NT2/D1 (cell line): ENCODE measurements at regions not wholly inside any gene's neighbourhood (a gene's known extent, or its start where the extent isn't known, plus 50 kb on each side); places are given as distances from the start of the nearest gene placed in this dataset.

Source experiments
- DNase-seq: peaks from one replicate; pipeline ENCODE4 v3.0.0-alpha.2; 2011; ENCODE audit warnings: low read depth, low spot score
- H3K27me3 ChIP-seq: 2 replicates; pipeline ENCODE4 v1.6.0; 2011; ENCODE audit warnings: mild to moderate bottlenecking; ENCODE audit not compliant: insufficient read length, insufficient read depth
- H3K36me3 ChIP-seq: 2 replicates; pipeline ENCODE4 v1.6.1; 2011; ENCODE audit warnings: mild to moderate bottlenecking, low read length, mixed read lengths; ENCODE audit not compliant: insufficient read depth, insufficient read length
- H3K4me1 ChIP-seq: 2 replicates; pipeline ENCODE4 v1.5.1; 2011; ENCODE audit not compliant: insufficient read depth, insufficient read length
- H3K4me3 ChIP-seq: 2 replicates; pipeline ENCODE4 v1.5.1; 2011; ENCODE audit warnings: low read depth; ENCODE audit not compliant: insufficient read length
- H3K9ac ChIP-seq: 2 replicates; pipeline ENCODE4 v1.6.0; 2011; ENCODE audit warnings: low read depth; ENCODE audit not compliant: insufficient read length
- H3K9me3 ChIP-seq: 2 replicates; pipeline ENCODE4 v1.5.1; 2011; ENCODE audit warnings: mild to moderate bottlenecking, low read length; ENCODE audit not compliant: insufficient read depth
- SUZ12 ChIP-seq: IDR thresholded peaks from 2 replicates; pipeline ENCODE4 v1.6.1; 2011; ENCODE audit not compliant: insufficient read length, insufficient read depth; ENCODE audit errors: extremely low read depth
- YY1 ChIP-seq: IDR thresholded peaks from 2 replicates; pipeline ENCODE4 v1.6.1; 2011; ENCODE audit not compliant: insufficient read length, insufficient read depth
- ZNF274 ChIP-seq: IDR thresholded peaks from 2 replicates; pipeline ENCODE4 v1.6.1; 2011; ENCODE audit warnings: mild to moderate bottlenecking, low read depth, low read length

GRCh38 chr3:34020726-34021680, 222.6 kb downstream of the PDCD6IP start:
- TF ChIP-seq ZNF274 (no peak), SUZ12 (no peak), YY1 (no peak)
- Histone ChIP-seq H3K36me3 (no peaks in the 10 kb centered on the region), H3K4me3 (no peak overlapping the region), H3K4me1 (no peaks in the 10 kb centered on the region), H3K9ac (no peak overlapping the region), H3K27me3 (no peaks in the 10 kb centered on the region), H3K9me3 (no peaks in the 10 kb centered on the region)
- DNase-seq: no peak

GRCh38 chr3:34022147-34022546, 223.7 kb downstream of the PDCD6IP start:
- H3K9me3 ChIP-seq: no peaks in the 10 kb centered on the region
- H3K4me1 ChIP-seq: no peaks in the 10 kb centered on the region
- H3K9ac ChIP-seq: no peak overlapping the region
- TF ChIP-seq YY1 (no peak), ZNF274 (no peak), SUZ12 (no peak)
- DNase-seq: no peak
- no peaks in the 10 kb centered on the region for H3K36me3 ChIP-seq
- no peaks in the 10 kb centered on the region for H3K27me3 ChIP-seq
- H3K4me3 ChIP-seq: no peak overlapping the region

DNA sequence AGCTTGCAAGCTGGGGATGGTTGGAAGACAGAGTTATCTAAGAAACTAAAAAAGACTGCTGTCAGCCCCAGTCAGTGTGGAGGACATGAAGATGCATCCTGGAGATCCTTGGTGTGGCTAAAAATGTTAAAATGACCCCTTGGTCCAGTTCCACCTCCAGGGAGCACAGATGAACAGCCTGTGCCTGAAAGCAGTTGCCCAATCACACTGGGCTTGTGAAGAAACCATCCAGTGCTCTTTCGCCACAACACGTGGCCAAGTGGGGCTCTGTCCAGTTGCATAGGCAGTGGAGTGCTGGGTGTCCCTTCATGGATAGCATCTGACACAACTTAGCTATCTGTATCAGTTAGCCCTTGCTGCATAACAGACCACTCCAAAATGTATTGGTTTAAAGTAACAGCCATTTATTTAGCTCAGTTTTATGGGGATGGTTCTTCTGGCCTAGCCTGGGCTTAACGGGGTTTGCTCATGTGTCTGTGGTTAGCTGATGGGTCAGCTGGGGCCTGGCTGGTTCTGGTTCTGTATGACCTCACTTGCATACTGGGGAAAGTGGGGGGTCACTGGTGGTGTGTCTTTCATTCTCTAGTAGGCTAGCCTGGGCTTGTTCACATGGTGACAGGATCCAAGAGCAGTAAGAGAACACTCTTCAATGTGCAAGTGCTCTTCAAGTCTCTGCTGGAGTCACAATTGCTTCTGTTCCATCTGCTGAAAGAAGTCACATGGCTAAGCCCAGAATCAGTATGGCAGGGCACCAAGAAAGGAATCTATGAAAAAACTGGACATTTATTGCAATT, 226.2 kb downstream of the PDCD6IP start:
- Histone ChIP-seq H3K36me3 (no peaks in the 10 kb centered on the region), H3K4me1 (no peaks in the 10 kb centered on the region), H3K9me3 (no peaks in the 10 kb centered on the region), H3K9ac (no peak overlapping the region), H3K4me3 (no peak overlapping the region), H3K27me3 (no peaks in the 10 kb centered on the region)
- TF ChIP-seq YY1 (no peak), SUZ12 (no peak), ZNF274 (no peak)
- DNase-seq: no peak

DNA sequence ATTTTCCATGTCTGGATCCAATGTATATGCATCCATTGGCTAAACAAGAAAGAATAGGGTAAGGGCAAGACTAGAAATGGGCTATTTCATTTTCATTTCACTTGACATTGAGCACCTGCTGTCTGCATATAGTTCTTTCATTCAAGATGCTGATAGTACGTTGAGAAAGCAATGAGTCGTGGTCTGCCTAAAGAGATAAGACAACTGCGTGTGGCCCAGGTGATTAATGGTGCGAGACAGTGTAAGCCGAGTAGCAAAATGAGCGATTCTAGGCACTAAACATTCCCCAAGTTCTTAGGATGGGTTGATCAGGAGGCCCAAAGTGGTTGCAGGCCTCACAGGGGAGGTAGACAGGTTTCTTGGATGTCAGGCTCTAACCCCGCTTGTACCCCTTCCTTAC, 235.4 kb downstream of the PDCD6IP start:
- Histone ChIP-seq H3K4me3 (no peak overlapping the region), H3K27me3 (no peaks in the 10 kb centered on the region), H3K9me3 (no peaks in the 10 kb centered on the region), H3K36me3 (no peaks in the 10 kb centered on the region), H3K9ac (no peak overlapping the region), H3K4me1 (no peaks in the 10 kb centered on the region)
- TF ChIP-seq YY1 (no peak), SUZ12 (no peak), ZNF274 (no peak)
- no peak for DNase-seq

DNA sequence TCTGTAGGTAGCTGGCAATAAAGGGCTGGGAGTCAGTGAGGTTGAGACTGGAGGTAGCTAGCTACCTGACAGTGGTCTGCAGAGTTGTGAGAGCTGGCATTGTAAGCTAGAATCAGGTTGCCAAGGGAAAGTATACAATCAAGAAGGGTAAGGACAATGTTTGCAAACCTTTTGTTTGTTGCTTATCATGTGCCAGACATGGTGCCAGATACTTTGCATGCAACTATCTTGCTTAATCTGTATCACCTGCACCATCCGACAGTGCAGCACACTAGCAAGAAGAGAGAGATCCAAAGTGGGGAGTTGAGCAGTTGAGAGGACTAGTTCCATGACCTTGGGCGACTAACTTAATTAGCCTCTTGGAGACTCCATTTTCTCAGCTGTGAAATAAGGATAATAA, 236.4 kb downstream of the PDCD6IP start:
- TF ChIP-seq ZNF274 (no peak), YY1 (no peak), SUZ12 (no peak)
- H3K27me3 ChIP-seq: no peaks in the 10 kb centered on the region
- H3K36me3 ChIP-seq: no peaks in the 10 kb centered on the region
- no peaks in the 10 kb centered on the region for H3K4me1 ChIP-seq
- DNase-seq: no peak
- no peak overlapping the region for H3K4me3 ChIP-seq
- H3K9ac ChIP-seq: no peak overlapping the region
- H3K9me3 ChIP-seq: no peaks in the 10 kb centered on the region

DNA sequence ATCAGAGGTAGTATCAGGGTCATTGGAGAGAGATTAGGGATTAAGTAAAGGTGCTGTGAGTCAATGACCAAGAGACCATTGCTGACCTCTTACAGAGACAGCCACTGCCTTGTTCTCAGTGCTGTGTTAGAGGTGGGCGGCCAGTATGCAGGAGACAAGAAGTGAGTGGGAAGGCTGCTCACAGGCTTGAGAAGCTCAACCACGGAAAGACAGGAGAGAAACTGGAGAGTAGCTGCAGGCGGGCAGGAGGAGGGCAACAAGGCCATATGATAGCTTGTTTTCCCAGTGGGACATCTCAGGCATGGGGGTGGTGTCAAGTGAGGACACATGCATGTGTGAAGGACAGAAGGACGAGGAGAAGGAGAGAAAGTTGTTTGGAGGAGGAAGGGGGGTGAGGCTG, 237.3 kb downstream of the PDCD6IP start:
- H3K27me3 ChIP-seq: no peaks in the 10 kb centered on the region
- no peak for TF ChIP-seq ZNF274
- no peak for TF ChIP-seq YY1
- no peak for TF ChIP-seq SUZ12

DNA sequence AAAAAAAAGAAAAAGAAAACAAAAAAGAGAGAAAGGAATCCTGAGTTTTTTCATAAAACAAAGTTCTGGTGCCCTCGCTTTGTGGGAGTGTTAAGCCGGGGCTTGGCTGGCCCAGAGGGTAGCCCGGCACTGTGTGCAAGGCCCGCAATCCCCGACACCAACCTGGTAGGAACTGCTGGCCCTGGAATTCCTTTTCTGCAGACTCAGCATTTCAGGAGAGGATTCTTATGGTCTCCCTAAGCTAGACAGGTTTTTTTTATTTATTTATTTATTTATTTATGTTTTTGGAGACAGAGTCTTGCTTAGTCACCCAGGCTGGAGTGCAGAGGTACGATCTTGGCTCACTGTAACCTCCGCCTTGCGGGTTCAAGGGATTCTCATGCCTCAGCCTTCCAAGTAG, 238.8 kb downstream of the PDCD6IP start:
- H3K4me3 ChIP-seq: no peak overlapping the region
- no peaks in the 10 kb centered on the region for H3K4me1 ChIP-seq
- TF ChIP-seq YY1 (no peak), ZNF274 (no peak), SUZ12 (no peak)
- no peak overlapping the region for H3K9ac ChIP-seq
- no peaks in the 10 kb centered on the region for H3K36me3 ChIP-seq
- DNase-seq: no peak
- H3K9me3 ChIP-seq: no peaks in the 10 kb centered on the region
- no peaks in the 10 kb centered on the region for H3K27me3 ChIP-seq

More for the DNA sequence above, 237.3 kb downstream of the PDCD6IP start:
- Histone ChIP-seq H3K36me3 (no peaks in the 10 kb centered on the region), H3K9ac (no peak overlapping the region), H3K4me1 (no peaks in the 10 kb centered on the region), H3K9me3 (no peaks in the 10 kb centered on the region), H3K4me3 (no peak overlapping the region)
- no peak for DNase-seq
